ENCODE measurements at regions not wholly inside any gene's neighbourhood (a gene's known extent, or its start where the extent isn't known, plus 50 kb on each side); places are given as distances from the start of the nearest gene placed in this dataset.

DNA sequence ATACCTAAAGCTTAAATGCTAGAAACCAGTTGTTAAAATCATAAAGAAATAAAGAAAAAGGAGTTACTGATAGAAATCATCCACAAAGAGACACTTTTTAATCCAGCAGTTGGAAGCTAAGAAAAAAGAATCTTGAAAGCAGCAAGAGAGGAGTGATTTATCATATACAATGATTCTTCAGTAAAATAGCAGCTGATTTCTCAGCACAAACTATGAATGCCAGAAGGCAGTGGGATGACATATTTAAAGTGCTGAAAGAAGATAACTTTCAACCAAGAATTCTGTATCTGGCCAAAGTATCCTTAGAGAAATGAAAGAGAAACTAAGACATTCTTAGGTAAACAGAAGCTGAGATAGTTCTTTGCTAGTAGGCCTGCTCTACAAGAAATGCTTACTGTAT is 366.0 kb downstream of the HTR1A start:
- Histone ChIP-seq H3K18ac (ENCODE audit: low read depth, low read length) (no peak overlapping the region), H3K27ac (ENCODE audit: insufficient read depth, low read length) (no peak overlapping the region), H3K23ac (ENCODE audit: low read depth, low read length) (no peak overlapping the region), H3K14ac (replicated peaks; ENCODE audit: low read depth, low read length) (no peak overlapping the region), H2BK15ac (ENCODE audit: low read depth, low read length) (no peak overlapping the region), H4K91ac (ENCODE audit: insufficient read depth, low read depth, low read length) (no peak overlapping the region), H2BK20ac (ENCODE audit: low read depth, low read length) (no peak overlapping the region), H3K79me1 (ENCODE audit: low read depth in 1 of 2, low read length in 2 of 2) (no peaks in the 10 kb centered on the region), H2AFZ (replicated peaks; ENCODE audit: low read length, poor library complexity) (no peak overlapping the region), H4K8ac (ENCODE audit: low read depth in 2 of 2, low read length in 2 of 2) (no peak overlapping the region), H3K9me3 (ENCODE audit: control insufficient read depth, insufficient read depth, low read length) (peaks cover 6% of the 10 kb centered on the region), H3K9me1 (ENCODE audit: insufficient read depth, low read length) (no peaks in the 10 kb centered on the region), H2AK5ac (ENCODE audit: low read depth, low read length) (no peak overlapping the region), H3K4me1 (ENCODE audit: control insufficient read depth, insufficient read depth, low read length) (no peaks in the 10 kb centered on the region), H3K36me3 (ENCODE audit: control insufficient read depth, insufficient read depth, low read length) (no peaks in the 10 kb centered on the region), H4K20me1 (ENCODE audit: insufficient read depth, low read length) (no peaks in the 10 kb centered on the region), H3K9ac (ENCODE audit: low read depth, low read length) (no peak overlapping the region), H2AK9ac (replicated peaks; ENCODE audit: low read depth, low read length, poor library complexity) (no peak overlapping the region), H4K5ac (ENCODE audit: low read depth, low read length) (no peak overlapping the region), H3K4ac (ENCODE audit: low read depth, low read length) (no peak overlapping the region), H3K4me3 (ENCODE audit: insufficient read depth, low read depth, low read length) (no peak overlapping the region), H2BK120ac (ENCODE audit: low read depth, low read length) (no peak overlapping the region), H3K4me2 (ENCODE audit: low read depth, low read length) (no peak overlapping the region), H3K56ac (ENCODE audit: extremely low read depth, insufficient read depth, low read length) (no peak overlapping the region), H3K27me3 (ENCODE audit: control insufficient read depth, insufficient read depth, low read length) (no peaks in the 10 kb centered on the region), H2BK5ac (ENCODE audit: low read depth, low read length, poor library complexity, severe bottlenecking) (no peak overlapping the region)
- intact Hi-C loops (cut with micrococcal nuclease): no loop called here
- DNase-seq: no peak
- TF ChIP-seq BHLHE40 (IDR thresholded peaks at IDR 0.05; ENCODE audit: low read depth, low read length) (no peak), MAFK (IDR thresholded peaks at IDR 0.05; ENCODE audit: low read depth, low read length) (no peak), SMC3 (IDR thresholded peaks at IDR 0.05; ENCODE audit: low read depth, low read length) (no peak), FOS (IDR thresholded peaks at IDR 0.05; ENCODE audit: low read depth, low read length) (no peak), USF2 (IDR thresholded peaks at IDR 0.05; ENCODE audit: low read depth, low read length) (no peak), MAZ (IDR thresholded peaks at IDR 0.05; ENCODE audit: borderline replicate concordance, low read depth, low read length) (no peak), RAD21 (IDR thresholded peaks at IDR 0.05; ENCODE audit: low read length) (no peak), RFX5 (IDR thresholded peaks at IDR 0.05; ENCODE audit: low read depth, low read length) (no peak), RCOR1 (IDR thresholded peaks at IDR 0.05; ENCODE audit: insufficient replicate concordance, low read length) (no peak), MXI1 (IDR thresholded peaks at IDR 0.05; ENCODE audit: borderline replicate concordance, low read depth, low read length) (no peak), POLR2A (IDR thresholded peaks at IDR 0.05; ENCODE audit: low read depth, low read length) (no peak), CHD1 (IDR thresholded peaks at IDR 0.05; ENCODE audit: low read depth, low read length) (no peak), NFE2L2 (IDR thresholded peaks at IDR 0.05; ENCODE audit: low read depth, low read length) (no peak), CEBPB (IDR thresholded peaks at IDR 0.05; ENCODE audit: low read depth, low read length) (no peak), ELK1 (IDR thresholded peaks at IDR 0.05; ENCODE audit: borderline replicate concordance, low read depth, low read length) (no peak)
- TF ChIP-seq, protein P1, sequence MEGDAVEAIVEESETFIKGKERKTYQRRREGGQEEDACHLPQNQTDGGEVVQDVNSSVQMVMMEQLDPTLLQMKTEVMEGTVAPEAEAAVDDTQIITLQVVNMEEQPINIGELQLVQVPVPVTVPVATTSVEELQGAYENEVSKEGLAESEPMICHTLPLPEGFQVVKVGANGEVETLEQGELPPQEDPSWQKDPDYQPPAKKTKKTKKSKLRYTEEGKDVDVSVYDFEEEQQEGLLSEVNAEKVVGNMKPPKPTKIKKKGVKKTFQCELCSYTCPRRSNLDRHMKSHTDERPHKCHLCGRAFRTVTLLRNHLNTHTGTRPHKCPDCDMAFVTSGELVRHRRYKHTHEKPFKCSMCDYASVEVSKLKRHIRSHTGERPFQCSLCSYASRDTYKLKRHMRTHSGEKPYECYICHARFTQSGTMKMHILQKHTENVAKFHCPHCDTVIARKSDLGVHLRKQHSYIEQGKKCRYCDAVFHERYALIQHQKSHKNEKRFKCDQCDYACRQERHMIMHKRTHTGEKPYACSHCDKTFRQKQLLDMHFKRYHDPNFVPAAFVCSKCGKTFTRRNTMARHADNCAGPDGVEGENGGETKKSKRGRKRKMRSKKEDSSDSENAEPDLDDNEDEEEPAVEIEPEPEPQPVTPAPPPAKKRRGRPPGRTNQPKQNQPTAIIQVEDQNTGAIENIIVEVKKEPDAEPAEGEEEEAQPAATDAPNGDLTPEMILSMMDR (conservative IDR thresholded peaks at IDR 0.05; ENCODE audit: low read depth, low read length): no peak
- ATAC-seq (ENCODE audit: low read depth): no peak
- CTCF ChIA-PET: interaction anchor here (0.9 kb wide), 1 partner anchor 19 kb away, joined by 3 read pairs; no protein-coding TSS in a partner anchor
- POLR2A ChIA-PET (ENCODE audit: unreplicated experiment): no interaction called here
- dilution Hi-C loops (cut with HindIII; ENCODE audit: low sequenced_read_pairs, unreplicated experiment): no loop called here
- BruUV-seq (replicated peaks): no TSS peak
- in situ Hi-C loops (cut with MboI; ENCODE audit: low sequenced_read_pairs): no loop called here

Data from IMR-90 (cell line).